ENCODE measurements at regions not wholly inside any gene's neighbourhood (a gene's known extent, or its start where the extent isn't known, plus 50 kb on each side); places are given as distances from the start of the nearest gene placed in this dataset.

DNA sequence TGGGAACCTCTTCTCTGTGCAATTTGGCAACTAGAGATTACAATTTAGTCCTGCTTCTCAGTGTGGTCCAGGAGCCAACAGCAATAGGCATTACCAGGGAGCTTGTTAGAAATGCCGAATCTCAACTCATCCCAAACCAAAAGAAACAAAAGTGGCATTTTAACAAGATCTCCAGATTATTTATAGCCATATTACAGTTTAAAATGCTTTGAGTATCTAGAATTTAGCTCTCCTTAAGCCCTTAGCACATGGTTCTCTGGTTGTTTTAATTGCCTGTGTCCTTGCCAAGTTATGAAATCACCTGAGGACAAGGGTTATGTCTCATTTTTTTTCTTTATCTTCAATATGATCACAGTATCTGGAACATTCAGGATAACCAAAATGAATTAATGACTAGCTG is 51.6 kb upstream of the TAS2R1 start:
- TF ChIP-seq, protein P1, sequence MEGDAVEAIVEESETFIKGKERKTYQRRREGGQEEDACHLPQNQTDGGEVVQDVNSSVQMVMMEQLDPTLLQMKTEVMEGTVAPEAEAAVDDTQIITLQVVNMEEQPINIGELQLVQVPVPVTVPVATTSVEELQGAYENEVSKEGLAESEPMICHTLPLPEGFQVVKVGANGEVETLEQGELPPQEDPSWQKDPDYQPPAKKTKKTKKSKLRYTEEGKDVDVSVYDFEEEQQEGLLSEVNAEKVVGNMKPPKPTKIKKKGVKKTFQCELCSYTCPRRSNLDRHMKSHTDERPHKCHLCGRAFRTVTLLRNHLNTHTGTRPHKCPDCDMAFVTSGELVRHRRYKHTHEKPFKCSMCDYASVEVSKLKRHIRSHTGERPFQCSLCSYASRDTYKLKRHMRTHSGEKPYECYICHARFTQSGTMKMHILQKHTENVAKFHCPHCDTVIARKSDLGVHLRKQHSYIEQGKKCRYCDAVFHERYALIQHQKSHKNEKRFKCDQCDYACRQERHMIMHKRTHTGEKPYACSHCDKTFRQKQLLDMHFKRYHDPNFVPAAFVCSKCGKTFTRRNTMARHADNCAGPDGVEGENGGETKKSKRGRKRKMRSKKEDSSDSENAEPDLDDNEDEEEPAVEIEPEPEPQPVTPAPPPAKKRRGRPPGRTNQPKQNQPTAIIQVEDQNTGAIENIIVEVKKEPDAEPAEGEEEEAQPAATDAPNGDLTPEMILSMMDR (conservative IDR thresholded peaks at IDR 0.05 in 1 of 2, IDR thresholded peaks at IDR 0.05 in 1 of 2; ENCODE audit: extremely low read depth in 1 of 2, insufficient read depth in 1 of 2, low read depth in 1 of 2, low read length in 2 of 2), result no peak
- no peak for TF ChIP-seq EZH2 (IDR thresholded peaks at IDR 0.05; ENCODE audit: borderline replicate concordance, low read length)

Data from mammary epithelial cell (primary cell).